H1 (cell line): ENCODE measurements at regions not wholly inside any gene's neighbourhood (a gene's known extent, or its start where the extent isn't known, plus 50 kb on each side); places are given as distances from the start of the nearest gene placed in this dataset.

Source experiments
- CTCF ChIA-PET: fragments of 300-600 bp; sonication (Branson Sonifier 250); formaldehyde crosslinking; loops from one replicate; lab custom pipeline; 2021; ENCODE audit not compliant: partially characterized antibody; lab: Charles Lee
- POLR2A ChIA-PET: fragments of 300-600 bp; sonication (Branson Sonifier 250); formaldehyde crosslinking; loops from one replicate; lab custom pipeline; 2021; ENCODE audit warnings: inconsistent platforms; ENCODE audit not compliant: partially characterized antibody; lab: Charles Lee
- DNase-seq, 2 experiments: peaks; one replicate each; pipeline versions ENCODE4 v3.0.0 to v3.0.0-alpha.2; 2010 to 2022; ENCODE audit warnings: low spot score in 2 of 2, low read depth in 1 of 2, mixed read lengths in 1 of 2
- FAIRE-seq: peaks from 2 replicates; lab custom pipeline; 2011; peaks lifted over from hg19 to GRCh38; lab: Jason Lieb, UNC
- H2AFZ ChIP-seq: 2 replicates; pipeline ENCODE4 v1.8.1; 2012; ENCODE audit warnings: low read length, inconsistent platforms
- H2AK5ac ChIP-seq: 2 replicates; pipeline ENCODE4 v1.6.1; 2013; ENCODE audit warnings: low read depth, low read length
- H2BK120ac ChIP-seq: replicated peaks from 2 replicates; pipeline ENCODE3; 2013; ENCODE audit warnings: low read depth, low read length, inconsistent platforms
- H2BK12ac ChIP-seq: 2 replicates; pipeline ENCODE4 v1.6.1; 2013; ENCODE audit warnings: low read depth, low read length
- H2BK15ac ChIP-seq: 2 replicates; pipeline ENCODE4 v1.6.1; 2013; ENCODE audit warnings: low read length
- H2BK20ac ChIP-seq: 2 replicates; pipeline ENCODE4 v1.6.1; 2013; ENCODE audit warnings: low read length
- H2BK5ac ChIP-seq: 2 replicates; pipeline ENCODE4 v1.6.1; 2013; ENCODE audit warnings: low read depth, low read length
- H3K14ac ChIP-seq: 2 replicates; pipeline ENCODE4 v1.6.1; 2013; ENCODE audit warnings: inconsistent platforms; ENCODE audit not compliant: insufficient read length
- H3K18ac ChIP-seq: 2 replicates; pipeline ENCODE4 v1.6.1; 2013; ENCODE audit warnings: low read length; ENCODE audit errors: extremely low read depth
- H3K23ac ChIP-seq: 2 replicates; pipeline ENCODE4 v1.6.1; 2013; ENCODE audit warnings: inconsistent platforms; ENCODE audit not compliant: insufficient read length
- H3K23me2 ChIP-seq: 2 replicates; pipeline ENCODE4 v1.6.1; 2013; ENCODE audit warnings: low read depth, low read length
- H3K27ac ChIP-seq: 2 replicates; pipeline ENCODE4 v1.6.1; 2011; ENCODE audit warnings: low read depth, low read length, inconsistent platforms
- H3K27me3 ChIP-seq, 4 experiments: replicated peaks in 1 of 4; 1 replicate in 1 of 4; 2 replicates in 3 of 4; pipeline versions ENCODE4 v1.6.1 to v1.8.1; 2011 to 2013; ENCODE audit warnings: low read length in 3 of 4, mild to moderate bottlenecking in 3 of 4, inconsistent platforms in 2 of 4, mixed read lengths in 2 of 4, moderate library complexity in 1 of 4; ENCODE audit not compliant: control insufficient read depth in 3 of 4, insufficient read depth in 3 of 4; ENCODE audit errors: extremely low read depth in 1 of 4
- H3K36me3 ChIP-seq, 4 experiments: 2 replicates each; pipeline versions ENCODE4 v1.6.1 to v1.8.1; 2011 to 2013; ENCODE audit warnings: mild to moderate bottlenecking in 4 of 4, low read length in 3 of 4, moderate library complexity in 2 of 4, control low read depth in 1 of 4, inconsistent platforms in 1 of 4; ENCODE audit not compliant: insufficient read depth in 4 of 4, control insufficient read depth in 2 of 4
- H3K4ac ChIP-seq: replicated peaks from 2 replicates; pipeline ENCODE3; 2013; ENCODE audit warnings: low read length, low read depth, mixed read lengths, inconsistent platforms; ENCODE audit not compliant: insufficient read length
- H3K4me1 ChIP-seq, 4 experiments: replicated peaks in 1 of 4; 1 replicate in 1 of 4; 2 replicates in 3 of 4; pipeline versions ENCODE4 v1.6.1 to v1.8.1; 2011 to 2013; ENCODE audit warnings: low read length in 3 of 4, inconsistent platforms in 2 of 4, mixed read lengths in 1 of 4; ENCODE audit not compliant: insufficient read depth in 4 of 4, control insufficient read depth in 3 of 4
- H3K4me2 ChIP-seq, 2 experiments: 2 replicates each; pipeline versions ENCODE4 v1.6.1 to v1.8.1; 2011 to 2013; ENCODE audit warnings: low read depth in 2 of 2, low read length in 2 of 2, control low read depth in 1 of 2, inconsistent platforms in 1 of 2, mild to moderate bottlenecking in 1 of 2; ENCODE audit not compliant: insufficient read depth in 1 of 2
- H3K4me3 ChIP-seq, 4 experiments: fragments of 200-600, 300-600 bp in 1 of 4; sonication (generic), shearing (Covaris generic), sonication (Bioruptor Twin) in 1 of 4; 2 replicates each; pipeline versions ENCODE4 v1.5.1 to v1.8.1; 2011 to 2016; ENCODE audit warnings: low read length in 4 of 4, low read depth in 3 of 4, control low read depth in 2 of 4, inconsistent platforms in 2 of 4, mild to moderate bottlenecking in 2 of 4, mixed read lengths in 1 of 4, moderate library complexity in 1 of 4; ENCODE audit not compliant: insufficient read depth in 2 of 4; ENCODE audit errors: extremely low read depth in 1 of 4
- H3K56ac ChIP-seq: replicated peaks from 2 replicates; pipeline ENCODE3; 2013; ENCODE audit warnings: low read depth, mild to moderate bottlenecking, mixed read lengths, low read length, inconsistent platforms; ENCODE audit not compliant: insufficient read length
- H3K79me1 ChIP-seq: 2 replicates; pipeline ENCODE4 v1.6.1; 2013; ENCODE audit warnings: low read depth, low read length, control low read depth
- H3K79me2 ChIP-seq, 2 experiments: 2 replicates each; pipeline versions ENCODE4 v1.6.1 to v1.8.1; 2012 to 2013; ENCODE audit warnings: low read length in 2 of 2, mild to moderate bottlenecking in 2 of 2, inconsistent platforms in 1 of 2; ENCODE audit not compliant: insufficient read depth in 2 of 2, control insufficient read depth in 1 of 2
- H3K9ac ChIP-seq, 4 experiments: replicated peaks in 1 of 4; 1 replicate in 1 of 4; 2 replicates in 3 of 4; pipeline versions ENCODE4 v1.6.1 to v1.8.1; 2011 to 2013; ENCODE audit warnings: low read depth in 3 of 4, low read length in 3 of 4, control low read depth in 2 of 4, mild to moderate bottlenecking in 2 of 4, moderate library complexity in 2 of 4, inconsistent platforms in 1 of 4; ENCODE audit errors: extremely low read depth in 1 of 4
- H3K9me3 ChIP-seq, 2 experiments: 2 replicates each; pipeline versions ENCODE4 v1.6.1 to v1.8.1; 2012 to 2013; ENCODE audit warnings: mild to moderate bottlenecking in 2 of 2, moderate library complexity in 2 of 2, control low read depth in 1 of 2, inconsistent platforms in 1 of 2, low read depth in 1 of 2, low read length in 1 of 2, mixed read lengths in 1 of 2; ENCODE audit not compliant: insufficient read depth in 2 of 2
- H4K20me1 ChIP-seq, 2 experiments: replicated peaks in 1 of 2; 2 replicates each; pipeline versions ENCODE3 to v1.8.1; 2011 to 2013; ENCODE audit warnings: inconsistent platforms in 2 of 2, low read length in 2 of 2, mild to moderate bottlenecking in 1 of 2; ENCODE audit not compliant: insufficient read depth in 2 of 2, control insufficient read depth in 1 of 2
- H4K5ac ChIP-seq: 2 replicates; pipeline ENCODE4 v1.6.1; 2013; ENCODE audit warnings: low read length, low read depth, mixed read lengths, inconsistent platforms; ENCODE audit not compliant: insufficient read length
- H4K8ac ChIP-seq: 2 replicates; pipeline ENCODE4 v1.8.0; 2013; ENCODE audit warnings: mild to moderate bottlenecking, moderate library complexity, low read length, inconsistent platforms; ENCODE audit not compliant: insufficient read depth; ENCODE audit errors: extremely low read depth
- H4K91ac ChIP-seq: replicated peaks from 2 replicates; pipeline ENCODE3; 2013; ENCODE audit warnings: low read length, mixed read lengths, inconsistent platforms; ENCODE audit not compliant: insufficient read length
- BRCA1 ChIP-seq: IDR thresholded peaks from 2 replicates; pipeline ENCODE4 v1.6.1; 2012; ENCODE audit warnings: low read depth, low read length, improper control_type of control experiment
- MAFK ChIP-seq: IDR thresholded peaks from 2 replicates; pipeline ENCODE4 v1.6.1; 2012; ENCODE audit warnings: low read depth, mild to moderate bottlenecking, improper control_type of control experiment, low read length
- RXRA ChIP-seq: IDR thresholded peaks from 2 replicates; pipeline ENCODE4 v1.6.1; 2011; ENCODE audit warnings: low read depth, mild to moderate bottlenecking, low read length, moderate library complexity; ENCODE audit not compliant: insufficient read depth
- WGBS, 2 experiments: shearing (Covaris generic) in 1 of 2; methylation state at CpG; one replicate each; pipeline versions ENCODE4 v1.1.6 to v1.1.7; 2013 to 2015; ENCODE audit warnings: low lambda C conversion rate in 2 of 2, mixed read lengths in 2 of 2, inconsistent platforms in 1 of 2, low coverage in 1 of 2, missing lambda C conversion rate in 1 of 2; ENCODE audit not compliant: insufficient replicate concordance in 2 of 2, insufficient coverage in 1 of 2, insufficient read length in 1 of 2; ENCODE audit errors: extremely low coverage in 1 of 2, missing lambda C conversion rate in 1 of 2; 5-methylcytosine and 5-hydroxymethylcytosine counted together

GRCh38 chr20:53872081-53872541 is 198.3 kb downstream of the BCAS1 start:
- no peaks in the 10 kb centered on the region for H3K27me3 ChIP-seq
- H2AFZ ChIP-seq: no peak overlapping the region
- no peak overlapping the region for H2AK5ac ChIP-seq
- H4K91ac ChIP-seq: no peak overlapping the region
- H4K20me1 ChIP-seq: no peaks in the 10 kb centered on the region
- no peak overlapping the region for H4K5ac ChIP-seq
- CTCF ChIA-PET: interaction anchor here (0.8 to 3.9 kb wide), 12 partner anchors 9 to 293 kb away, joined by 3 to 42 read pairs (median 6); no protein-coding TSS in a partner anchor
- TF ChIP-seq RXRA (no peak), BRCA1 (no peak), MAFK (no peak)
- TF ChIP-seq, all 59 proteins: peak for 0
- no peak for DNase-seq
- Histone ChIP-seq H3K36me3 (no peaks in the 10 kb centered on the region), H2BK15ac (no peak overlapping the region), H3K18ac (no peak overlapping the region), H3K79me1 (no peaks in the 10 kb centered on the region), H3K27ac (no peak overlapping the region), H3K9ac (no peak overlapping the region), H3K23me2 (no peaks in the 10 kb centered on the region), H3K23ac (no peak overlapping the region), H3K4me1 (peaks cover 3 to 16% (median 10%) of the 10 kb centered on the region in 4 experiments; a peak in 5 of 7 replicates), H2BK20ac (no peak overlapping the region), H3K4me3 (no peak overlapping the region), H3K56ac (no peak overlapping the region), H3K9me3 (no peaks in the 10 kb centered on the region), H3K4me2 (no peak overlapping the region; a peak in 1 of 4 replicates), H3K14ac (no peak overlapping the region), H4K8ac (no peak overlapping the region), H2BK12ac (no peak overlapping the region), H2BK5ac (peak overlapping the region; percentile 19; the same call in 1 of the 2 replicates), H3K79me2 (no peaks in the 10 kb centered on the region), H2BK120ac (peak overlapping the region; percentile 68), H3K4ac (no peak overlapping the region)
- POLR2A ChIA-PET: interaction anchor here (0.5 to 1.5 kb wide), 2 partner anchors 43 to 47 kb away, joined by 3 to 4 read pairs; no protein-coding TSS in a partner anchor
- no peak for FAIRE-seq
- WGBS, 2 experiments: 29% methylated on average over 2 of the region's 2 CpGs; no CpG with 5 or more reads in 1 of the 2 experiments
